ENCODE measurements at regions not wholly inside any gene's neighbourhood (a gene's known extent, or its start where the extent isn't known, plus 50 kb on each side); places are given as distances from the start of the nearest gene placed in this dataset.

GRCh38 chr10:28077889-28078288 is 79.0 kb upstream of the ODAD2 start:
- intact Hi-C loops (cut with micrococcal nuclease) = no loop called here

DNA sequence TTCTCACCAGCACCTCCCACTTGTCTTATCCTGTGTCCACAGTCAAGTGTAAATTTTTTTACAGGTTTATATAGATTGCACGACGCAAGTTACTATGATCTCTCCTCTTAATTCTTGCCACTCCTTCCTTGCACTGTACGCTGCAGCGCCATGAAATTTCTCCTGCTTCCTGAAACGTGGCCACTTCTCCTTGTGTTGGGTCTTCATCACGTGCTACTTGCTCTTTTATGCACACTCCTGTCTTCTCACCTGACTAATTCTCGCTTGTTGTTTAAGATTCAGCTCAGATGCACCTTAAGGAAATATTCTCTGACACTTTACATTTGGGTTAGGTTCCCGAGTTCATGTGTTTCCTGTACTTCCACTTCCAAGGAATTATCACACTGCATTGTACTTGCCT is 76.5 kb upstream of the ODAD2 start:
- intact Hi-C loops (cut with micrococcal nuclease) = no loop called here

DNA sequence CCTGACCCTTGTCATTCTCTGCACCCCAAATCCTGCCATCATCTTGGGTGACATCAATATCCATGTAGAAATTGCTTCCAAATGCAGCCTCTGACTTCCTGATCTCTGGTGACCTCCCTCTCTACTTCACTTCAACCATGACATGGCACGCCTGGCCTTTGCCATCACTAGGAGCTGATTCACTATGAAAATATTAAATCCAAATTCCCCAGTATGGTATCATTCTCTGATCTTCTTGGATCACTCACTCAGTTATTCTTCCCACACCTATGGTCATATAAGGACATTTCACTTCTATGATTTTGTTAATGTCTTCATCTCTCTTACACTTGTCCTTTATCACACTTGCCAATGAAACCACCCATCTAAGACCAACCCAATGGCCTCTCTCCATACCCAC is 73.7 kb upstream of the ODAD2 start:
- intact Hi-C loops (cut with micrococcal nuclease) = no loop called here

- intact Hi-C loops (cut with micrococcal nuclease) = no loop called here
Measured at GRCh38 chr10:28060031-28060607, 61.2 kb upstream of the ODAD2 start.

DNA sequence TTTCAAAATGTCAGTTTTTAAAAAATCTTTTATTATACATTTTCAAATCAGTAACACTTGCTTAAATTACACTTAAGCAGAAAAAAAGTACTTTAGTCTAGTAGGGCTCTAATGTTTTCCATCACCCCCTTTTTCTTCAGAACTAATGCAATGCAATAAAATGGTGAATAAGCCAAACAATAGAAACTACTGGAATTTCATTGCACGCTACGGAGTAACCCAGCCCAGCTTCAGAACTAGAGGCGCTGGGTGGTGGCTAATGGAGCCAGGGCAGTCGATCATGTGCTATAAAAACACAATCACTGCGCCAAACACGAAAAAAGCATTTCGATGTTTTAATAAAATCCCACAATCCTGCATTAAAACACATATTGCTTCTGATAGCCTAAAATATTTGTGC is 59.9 kb upstream of the ODAD2 start:
- intact Hi-C loops (cut with micrococcal nuclease) = no loop called here

- intact Hi-C loops (cut with micrococcal nuclease) = no loop called here
Measured at GRCh38 chr10:28054228-28054860, 55.5 kb upstream of the ODAD2 start.

GRCh38 chr10:28049286-28049685 is 50.4 kb upstream of the ODAD2 start:
- intact Hi-C loops (cut with micrococcal nuclease) = no loop called here

Data from T-helper 2 cell treated with Interferon-gamma antibody and Interleukin-4, amounts not matched to agents 100 ng/mL and 5 ng/mL, for 36 hours (primary cell).